ENCODE measurements at regions not wholly inside any gene's neighbourhood (a gene's known extent, or its start where the extent isn't known, plus 50 kb on each side); places are given as distances from the start of the nearest gene placed in this dataset.
A peak's percentile ranks its signal among the peaks of the same experiment; 100 is the strongest.

- in situ Hi-C loops (cut with HindIII; ENCODE audit: low sequenced_read_pairs), result no loop called here
- TF ChIP-seq, protein P1, sequence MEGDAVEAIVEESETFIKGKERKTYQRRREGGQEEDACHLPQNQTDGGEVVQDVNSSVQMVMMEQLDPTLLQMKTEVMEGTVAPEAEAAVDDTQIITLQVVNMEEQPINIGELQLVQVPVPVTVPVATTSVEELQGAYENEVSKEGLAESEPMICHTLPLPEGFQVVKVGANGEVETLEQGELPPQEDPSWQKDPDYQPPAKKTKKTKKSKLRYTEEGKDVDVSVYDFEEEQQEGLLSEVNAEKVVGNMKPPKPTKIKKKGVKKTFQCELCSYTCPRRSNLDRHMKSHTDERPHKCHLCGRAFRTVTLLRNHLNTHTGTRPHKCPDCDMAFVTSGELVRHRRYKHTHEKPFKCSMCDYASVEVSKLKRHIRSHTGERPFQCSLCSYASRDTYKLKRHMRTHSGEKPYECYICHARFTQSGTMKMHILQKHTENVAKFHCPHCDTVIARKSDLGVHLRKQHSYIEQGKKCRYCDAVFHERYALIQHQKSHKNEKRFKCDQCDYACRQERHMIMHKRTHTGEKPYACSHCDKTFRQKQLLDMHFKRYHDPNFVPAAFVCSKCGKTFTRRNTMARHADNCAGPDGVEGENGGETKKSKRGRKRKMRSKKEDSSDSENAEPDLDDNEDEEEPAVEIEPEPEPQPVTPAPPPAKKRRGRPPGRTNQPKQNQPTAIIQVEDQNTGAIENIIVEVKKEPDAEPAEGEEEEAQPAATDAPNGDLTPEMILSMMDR (IDR thresholded peaks at IDR 0.05; ENCODE audit: low read depth, low read length), result no peak
- no peak overlapping the region for H3K4me3 ChIP-seq (ENCODE audit: low read depth, low read length)
- no peak for DNase-seq (ENCODE audit: low read depth, low spot score)
These were observed 553.3 kb downstream of the MDFIC start for GRCh38 chr7:115475206-115475605.

GRCh38 chr7:115474137-115474536 lies 552.2 kb downstream of the MDFIC start:
- no peak for DNase-seq (ENCODE audit: low read depth, low spot score)
- TF ChIP-seq, protein P1 (IDR thresholded peaks at IDR 0.05; ENCODE audit: low read depth, low read length), result no peak
- in situ Hi-C loops (cut with HindIII; ENCODE audit: low sequenced_read_pairs), result no loop called here
- no peak overlapping the region for H3K4me3 ChIP-seq (ENCODE audit: low read depth, low read length)

DNA sequence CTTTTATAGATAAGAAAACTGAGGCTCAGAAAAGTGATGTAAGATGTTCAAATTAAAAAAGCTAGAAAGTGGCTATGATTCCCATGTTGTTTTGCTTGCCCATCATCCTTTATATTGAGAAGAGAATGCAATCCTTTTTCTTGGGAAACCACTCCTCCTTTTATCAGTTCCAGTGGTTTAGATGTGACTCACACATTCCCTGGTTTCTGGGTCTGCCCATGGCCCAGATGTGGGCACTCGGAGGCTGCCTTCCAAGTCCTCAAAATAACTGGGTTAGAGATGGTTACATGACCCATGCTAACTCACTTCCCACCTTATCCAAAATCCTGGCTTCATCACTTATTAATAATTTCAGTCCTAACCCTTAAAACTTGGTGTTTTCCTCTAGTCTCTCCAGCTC lies 550.0 kb downstream of the MDFIC start:
- no peak overlapping the region for H3K4me3 ChIP-seq (ENCODE audit: low read depth, low read length)
- TF ChIP-seq, protein P1 (IDR thresholded peaks at IDR 0.05; ENCODE audit: low read depth, low read length), result no peak
- peak; percentile 48 for DNase-seq (ENCODE audit: low read depth, low spot score)
- in situ Hi-C loops (cut with HindIII; ENCODE audit: low sequenced_read_pairs), result no loop called here

DNA sequence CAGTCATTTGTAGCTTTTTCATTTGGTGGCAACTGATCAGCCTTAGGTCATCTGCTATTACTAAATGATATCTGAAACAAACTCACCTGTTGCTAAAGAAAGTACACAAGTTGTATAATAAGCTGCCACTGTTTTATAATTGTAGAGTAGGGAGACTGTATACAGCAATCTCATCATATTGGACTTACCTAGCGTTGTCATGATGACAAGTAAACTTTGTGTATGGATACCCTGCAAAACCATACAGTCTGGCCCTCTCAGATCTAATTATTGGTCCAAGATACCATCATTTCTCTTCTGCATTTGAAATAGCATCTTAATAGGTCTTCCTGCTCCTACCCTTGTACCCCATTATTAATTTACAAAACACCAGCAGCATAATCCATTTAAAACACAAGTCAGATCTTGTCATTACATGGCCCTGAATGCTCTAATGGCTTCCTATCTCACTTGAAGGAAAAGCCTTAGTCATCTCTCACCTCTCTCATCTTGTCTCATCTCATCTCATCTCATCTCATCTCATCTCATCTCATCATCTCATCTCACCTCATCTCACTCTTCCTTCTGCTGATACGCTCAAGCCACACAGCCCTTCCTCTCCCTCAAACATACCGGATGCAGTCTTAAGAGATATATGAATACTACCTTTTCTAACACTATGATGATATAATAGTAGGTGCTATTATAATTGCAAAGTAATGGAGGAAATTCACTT lies 540.6 kb downstream of the MDFIC start:
- TF ChIP-seq, protein P1 (IDR thresholded peaks at IDR 0.05; ENCODE audit: low read depth, low read length), result no peak
- in situ Hi-C loops (cut with HindIII; ENCODE audit: low sequenced_read_pairs), result no loop called here

GRCh38 chr7:115449689-115450088 lies 527.8 kb downstream of the MDFIC start:
- in situ Hi-C loops (cut with HindIII; ENCODE audit: low sequenced_read_pairs), result no loop called here
- no peak for DNase-seq (ENCODE audit: low read depth, low spot score)
- TF ChIP-seq, protein P1 (IDR thresholded peaks at IDR 0.05; ENCODE audit: low read depth, low read length), result no peak
- no peak overlapping the region for H3K4me3 ChIP-seq (ENCODE audit: low read depth, low read length)

More for the DNA sequence above, 540.6 kb downstream of the MDFIC start:
- no peak overlapping the region for H3K4me3 ChIP-seq (ENCODE audit: low read depth, low read length)
- DNase-seq (ENCODE audit: low read depth, low spot score), result no peak

DNA sequence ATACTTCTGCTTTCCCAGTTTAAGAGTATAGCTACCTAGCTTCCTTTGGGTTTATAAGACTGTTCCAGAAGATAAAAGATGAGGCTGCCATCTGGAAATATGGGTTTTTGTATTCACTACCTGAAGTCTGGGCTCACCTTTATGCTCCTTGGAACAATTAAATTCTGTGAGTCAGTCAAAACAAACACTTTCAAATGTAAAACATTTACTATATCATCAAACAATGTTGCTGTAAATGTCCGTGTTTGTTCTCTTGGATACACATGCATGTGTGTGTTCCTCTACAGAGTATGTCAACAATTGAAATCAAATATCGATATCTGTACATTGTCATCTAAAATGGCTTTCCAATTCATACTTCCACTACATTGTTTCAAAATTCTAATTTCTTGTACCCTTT lies 525.6 kb downstream of the MDFIC start:
- TF ChIP-seq, protein P1 (IDR thresholded peaks at IDR 0.05; ENCODE audit: low read depth, low read length), result no peak
- DNase-seq (ENCODE audit: low read depth, low spot score), result no peak
- in situ Hi-C loops (cut with HindIII; ENCODE audit: low sequenced_read_pairs), result no loop called here
- H3K4me3 ChIP-seq (ENCODE audit: low read depth, low read length), result no peak overlapping the region
